K562 (cell line): ENCODE measurements at regions not wholly inside any gene's neighbourhood (a gene's known extent, or its start where the extent isn't known, plus 50 kb on each side); places are given as distances from the start of the nearest gene placed in this dataset.

Experiments
- ATAC-seq: fragments of 200-7000 bp; cut with Tn5 transposase; 3 replicates; pipeline ENCODE4 v1.9.1; 2020; ENCODE audit warnings: moderate library complexity
- BruUV-seq: library from RNA; stranded (reverse); fragments of 400-500 nt; replicated peaks from 2 replicates; lab custom pipeline; 2021; lab: Mats Ljungman, UMichigan
- CTCF ChIA-PET: fragments of 300-600 bp; formaldehyde crosslinking; extraction: SDS; loops from one replicate; lab custom pipeline; 2021; ENCODE audit warnings: low intra/inter-chr PET ratio; lab: Yijun Ruan, JAX
- POLR2A ChIA-PET: fragments of 300-600, 350-650 bp; sonication (Branson Sonifier 250); formaldehyde crosslinking; extraction: SDS; loops from one replicate; lab custom pipeline; 2021; ENCODE audit warnings: antibody characterized with exemption, inconsistent platforms; lab: Yijun Ruan, JAX
- DNase-seq, 4 experiments: peaks; one replicate each; pipeline versions ENCODE4 v3.0.0 to v3.0.0-alpha.2; 2011 to 2018; ENCODE audit warnings: low spot score in 3 of 4, mixed read lengths in 3 of 4; ENCODE audit errors: extremely low read depth in 1 of 4
- FAIRE-seq: peaks from 2 replicates; lab custom pipeline; 2011; peaks lifted over from hg19 to GRCh38; lab: Jason Lieb, UNC
- H2AFZ ChIP-seq: 2 replicates; pipeline ENCODE4 v1.6.0; 2011; ENCODE audit warnings: low read depth, low read length, control low read depth, inconsistent platforms
- H3K27ac ChIP-seq: fragments of 200-600 bp; 3 replicates; pipeline ENCODE4 v1.8.0; 2011; ENCODE audit warnings: low read depth, mild to moderate bottlenecking, control low read depth, inconsistent platforms, low read length, moderate library complexity, mixed read lengths; ENCODE audit errors: extremely low read depth
- H3K27me3 ChIP-seq, 2 experiments: fragments of 300-600 bp in 1 of 2; 2 replicates in 1 of 2; 3 replicates in 1 of 2; pipeline versions ENCODE4 v1.6.0 to v1.8.0; 2011; ENCODE audit warnings: inconsistent platforms in 2 of 2, low read length in 2 of 2, mild to moderate bottlenecking in 1 of 2, mixed read lengths in 1 of 2, moderate library complexity in 1 of 2; ENCODE audit not compliant: control insufficient read depth in 2 of 2, insufficient read depth in 2 of 2
- H3K36me3 ChIP-seq: fragments of 300-600 bp; 3 replicates; pipeline ENCODE4 v1.8.0; 2011; ENCODE audit warnings: mild to moderate bottlenecking, low read length, inconsistent platforms; ENCODE audit not compliant: control insufficient read depth, insufficient read depth
- H3K4me1 ChIP-seq, 2 experiments: fragments of 200-600 bp in 1 of 2; replicated peaks in 1 of 2; 2 replicates in 1 of 2; 3 replicates in 1 of 2; pipeline versions ENCODE4 v1.5.1 to v1.8.0; 2011; ENCODE audit warnings: inconsistent platforms in 2 of 2, low read length in 2 of 2, mild to moderate bottlenecking in 1 of 2, mixed read lengths in 1 of 2, moderate library complexity in 1 of 2; ENCODE audit not compliant: control insufficient read depth in 2 of 2, insufficient read depth in 2 of 2
- H3K4me2 ChIP-seq: 2 replicates; pipeline ENCODE4 v1.6.1; 2011; ENCODE audit warnings: low read length, control low read depth, inconsistent platforms, mixed read lengths; ENCODE audit not compliant: insufficient read depth
- H3K4me3 ChIP-seq: fragments of 200-600 bp; sonication (generic), shearing (Covaris generic); 2 replicates; pipeline ENCODE4 v1.5.1; 2016; ENCODE audit warnings: control low read depth, inconsistent platforms
- H3K79me2 ChIP-seq: fragments of 200-600 bp; 3 replicates; pipeline ENCODE4 v1.8.0; 2011; ENCODE audit warnings: low read length, inconsistent platforms; ENCODE audit not compliant: control insufficient read depth, insufficient read depth
- H3K9ac ChIP-seq, 2 experiments: 2 replicates each; pipeline versions ENCODE4 v1.6.0 to v1.6.1; 2011; ENCODE audit warnings: low read depth in 2 of 2, low read length in 2 of 2, control low read depth in 1 of 2, inconsistent platforms in 1 of 2, mild to moderate bottlenecking in 1 of 2, mixed read lengths in 1 of 2; ENCODE audit not compliant: insufficient read depth in 1 of 2
- H3K9me1 ChIP-seq: one replicate; pipeline ENCODE4 v1.6.0; 2011; ENCODE audit warnings: inconsistent platforms, mild to moderate bottlenecking, low read length, moderate library complexity; ENCODE audit not compliant: control insufficient read depth, insufficient read depth
- H3K9me3 ChIP-seq: replicated peaks from 2 replicates; pipeline ENCODE4 v1.5.1; 2011; ENCODE audit warnings: low read depth, low read length, inconsistent platforms; ENCODE audit not compliant: control insufficient read depth, insufficient read depth
- H4K20me1 ChIP-seq: replicated peaks from 2 replicates; pipeline ENCODE4 v1.6.1; 2011; ENCODE audit warnings: low read length, inconsistent platforms, mixed read lengths; ENCODE audit not compliant: control insufficient read depth, insufficient read depth
- BHLHE40 ChIP-seq: IDR thresholded peaks from 2 replicates; pipeline ENCODE4 v1.6.1; 2011; ENCODE audit warnings: low read length, improper control_type of control experiment
- HCFC1 ChIP-seq: IDR thresholded peaks from 2 replicates; pipeline ENCODE4 v1.6.1; 2012; ENCODE audit warnings: low read depth, low read length, improper control_type of control experiment
- HMGN3 ChIP-seq: IDR thresholded peaks from 2 replicates; pipeline ENCODE4 v1.6.1; 2011; ENCODE audit warnings: borderline replicate concordance, low read depth, mild to moderate bottlenecking, mixed read lengths, low read length; ENCODE audit not compliant: insufficient read length; ENCODE audit errors: extremely low read depth
- POU5F1 ChIP-seq: fragments of 150-350 bp; IDR thresholded peaks from 2 replicates; pipeline ENCODE4 v1.6.1; 2014; ENCODE audit warnings: borderline replicate concordance, low read length, low read depth, mild to moderate bottlenecking; ENCODE audit not compliant: partially characterized antibody
- RBM14 ChIP-seq: fragments of 200-400 bp; formaldehyde crosslinking; IDR thresholded peaks from 2 replicates; pipeline ENCODE4 v1.6.1; 2018; ENCODE audit warnings: low read depth, mild to moderate bottlenecking, low read length, moderate library complexity, borderline replicate concordance; ENCODE audit not compliant: insufficient read depth
- SAP30 ChIP-seq: fragments of 200-600 bp; sonication (generic); IDR thresholded peaks from 2 replicates; pipeline ENCODE4 v1.6.1; 2012; ENCODE audit warnings: borderline replicate concordance, low read depth, mild to moderate bottlenecking, moderate library complexity, low read length, control low read depth, inconsistent platforms; ENCODE audit not compliant: insufficient read depth, poor library complexity, severe bottlenecking
- TAF7 ChIP-seq: fragments of 450-650 bp; IDR thresholded peaks from 2 replicates; pipeline ENCODE4 v1.6.1; 2016; ENCODE audit warnings: missing genetic modification characterization, missing compliant biosample characterization
- ZBTB17 ChIP-seq: fragments of 450-650 bp; formaldehyde crosslinking; IDR thresholded peaks from 2 replicates; pipeline ENCODE4 v1.4.0; 2020; ENCODE audit warnings: mild to moderate bottlenecking
- ZBTB8A ChIP-seq: fragments of 450-650 bp; IDR thresholded peaks from 2 replicates; pipeline ENCODE4 v1.6.1; 2018; ENCODE audit warnings: mild to moderate bottlenecking, moderate library complexity; ENCODE audit not compliant: partially characterized antibody
- ZC3H8 ChIP-seq: fragments of 450-650 bp; IDR thresholded peaks from 2 replicates; pipeline ENCODE4 v1.6.1; 2017
- ZNF75A ChIP-seq: fragments of 450-650 bp; formaldehyde crosslinking; IDR thresholded peaks from 2 replicates; pipeline ENCODE4 v1.4.0; 2020; ENCODE audit warnings: mild to moderate bottlenecking
- WGBS: fragments of 100-300 bp; shearing (Covaris generic); methylation state at CpG from one replicate; pipeline ENCODE4 v1.1.6; 2016; ENCODE audit warnings: low coverage, mixed read lengths; ENCODE audit not compliant: insufficient coverage; ENCODE audit errors: missing lambda C conversion rate; 5-methylcytosine and 5-hydroxymethylcytosine counted together
- in situ Hi-C: fragments of 300-500 bp; cut with MboI; formaldehyde crosslinking; loops from 4 replicates; pipeline ENCODE4 v1.15.0; 2018; ENCODE audit warnings: inconsistent platforms, mixed read lengths
- intact Hi-C: fragments of 100-400 bp; cut with micrococcal nuclease; formaldehyde crosslinking; loops from 2 replicates; pipeline ENCODE4 v1.14.2; 2022
- TF ChIP-seq, protein P1 (sequence below): fragments of 200-800 bp; sonication (Bioruptor generic); IDR thresholded peaks from 2 replicates; pipeline ENCODE4 v1.6.1; 2017; ENCODE audit warnings: missing genetic modification characterization, missing compliant biosample characterization
- TF ChIP-seq, protein P2 (sequence below): fragments of 450-650 bp; IDR thresholded peaks from 2 replicates; pipeline ENCODE4 v1.7.1; 2018; ENCODE audit warnings: mild to moderate bottlenecking, low read depth; ENCODE audit not compliant: partially characterized antibody

DNA sequence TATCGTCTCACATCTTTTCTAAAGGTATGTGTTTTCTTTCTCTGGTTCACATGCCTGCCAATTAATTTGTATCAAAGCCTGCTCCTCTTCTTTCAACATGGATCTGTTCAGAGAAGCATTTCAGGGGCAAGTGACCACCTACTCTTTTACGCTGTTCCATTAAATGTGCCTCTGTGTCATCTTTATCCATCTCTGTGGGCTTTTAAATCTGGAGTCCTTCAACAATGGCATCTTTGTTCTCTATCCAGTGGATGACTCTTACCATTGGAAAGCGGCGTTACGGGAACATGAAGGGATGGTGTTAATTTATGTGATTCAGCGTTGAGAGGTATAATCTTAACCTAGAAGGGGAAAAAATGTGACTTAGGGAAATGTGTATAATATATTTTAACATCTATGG lies 92.7 kb upstream of the CFAP20DC start:
- no peak for FAIRE-seq
- no peak for TF ChIP-seq SAP30
- no peak for TF ChIP-seq BHLHE40
- TF ChIP-seq ZC3H8 = no peak
- TF ChIP-seq TAF7 (tag) = no peak
- no peak for TF ChIP-seq HCFC1
- no peaks in the 10 kb centered on the region for H3K9me3 ChIP-seq
- CTCF ChIA-PET = no interaction called here
- H3K9me1 ChIP-seq = no peaks in the 10 kb centered on the region
- no peak overlapping the region for H3K27ac ChIP-seq
- H3K9ac ChIP-seq = no peak overlapping the region
- H4K20me1 ChIP-seq = no peaks in the 10 kb centered on the region
- no peak for DNase-seq
- no peak for ATAC-seq
- no peaks in the 10 kb centered on the region for H3K4me1 ChIP-seq
- no peak overlapping the region for H3K4me3 ChIP-seq
- H3K79me2 ChIP-seq = no peaks in the 10 kb centered on the region
- POLR2A ChIA-PET = interaction anchor here (0.6 to 0.7 kb wide), 2 partner anchors 16 to 38 kb away, joined by 3 to 4 read pairs; no protein-coding TSS in a partner anchor
- no peak overlapping the region for H3K4me2 ChIP-seq
- no TSS peak for BruUV-seq
- no peaks in the 10 kb centered on the region for H3K36me3 ChIP-seq
- in situ Hi-C loops = no loop called here
- intact Hi-C loops = no loop called here
- 7% methylated on average over 6 of the region's 6 CpGs for WGBS
- no peak overlapping the region for H2AFZ ChIP-seq
- no peaks in the 10 kb centered on the region for H3K27me3 ChIP-seq

DNA sequence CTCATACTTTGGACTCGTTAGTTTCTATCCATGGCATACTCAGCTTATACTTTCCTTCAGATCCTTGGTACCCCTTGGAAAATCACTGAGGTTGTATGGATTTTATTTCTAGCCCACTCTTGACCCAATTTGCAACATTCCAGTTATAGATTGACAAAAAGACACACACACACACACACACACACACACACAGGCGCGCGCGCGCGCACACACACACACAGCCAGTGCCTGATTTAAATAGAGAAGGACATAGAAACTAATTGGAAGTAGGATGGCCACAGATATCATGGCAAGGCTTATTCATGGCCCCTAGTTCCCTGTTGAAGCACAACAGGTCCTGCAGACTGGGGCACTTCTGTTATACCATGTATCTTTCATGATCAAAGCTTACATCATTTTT lies 89.1 kb upstream of the CFAP20DC start:
- no peak overlapping the region for H3K27ac ChIP-seq
- POLR2A ChIA-PET = no interaction called here
- H2AFZ ChIP-seq = no peak overlapping the region
- H3K27me3 ChIP-seq = no peaks in the 10 kb centered on the region
- ATAC-seq (no peak), FAIRE-seq (no peak), DNase-seq (no peak)
- H4K20me1 ChIP-seq = no peaks in the 10 kb centered on the region
- no peak overlapping the region for H3K4me3 ChIP-seq
- CTCF ChIA-PET = no interaction called here
- 67% methylated on average over 7 of the region's 7 CpGs for WGBS
- no peak overlapping the region for H3K9ac ChIP-seq
- in situ Hi-C loops (no loop called here), intact Hi-C loops (no loop called here)
- no peaks in the 10 kb centered on the region for H3K9me1 ChIP-seq
- H3K36me3 ChIP-seq = no peaks in the 10 kb centered on the region
- no peaks in the 10 kb centered on the region for H3K9me3 ChIP-seq
- H3K4me1 ChIP-seq = no peaks in the 10 kb centered on the region
- BruUV-seq = no TSS peak
- H3K79me2 ChIP-seq = no peaks in the 10 kb centered on the region
- no peak overlapping the region for H3K4me2 ChIP-seq
- TF ChIP-seq RBM14 = no peak
- TF ChIP-seq ZBTB17 (CRISPR knock-in tag) = no peak
- TF ChIP-seq POU5F1 = no peak
- TF ChIP-seq, protein P1, sequence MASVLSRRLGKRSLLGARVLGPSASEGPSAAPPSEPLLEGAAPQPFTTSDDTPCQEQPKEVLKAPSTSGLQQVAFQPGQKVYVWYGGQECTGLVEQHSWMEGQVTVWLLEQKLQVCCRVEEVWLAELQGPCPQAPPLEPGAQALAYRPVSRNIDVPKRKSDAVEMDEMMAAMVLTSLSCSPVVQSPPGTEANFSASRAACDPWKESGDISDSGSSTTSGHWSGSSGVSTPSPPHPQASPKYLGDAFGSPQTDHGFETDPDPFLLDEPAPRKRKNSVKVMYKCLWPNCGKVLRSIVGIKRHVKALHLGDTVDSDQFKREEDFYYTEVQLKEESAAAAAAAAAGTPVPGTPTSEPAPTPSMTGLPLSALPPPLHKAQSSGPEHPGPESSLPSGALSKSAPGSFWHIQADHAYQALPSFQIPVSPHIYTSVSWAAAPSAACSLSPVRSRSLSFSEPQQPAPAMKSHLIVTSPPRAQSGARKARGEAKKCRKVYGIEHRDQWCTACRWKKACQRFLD (CRISPR knock-in tag) = no peak
- TF ChIP-seq ZBTB8A = no peak
- TF ChIP-seq HMGN3 = no peak
- TF ChIP-seq, protein P2, sequence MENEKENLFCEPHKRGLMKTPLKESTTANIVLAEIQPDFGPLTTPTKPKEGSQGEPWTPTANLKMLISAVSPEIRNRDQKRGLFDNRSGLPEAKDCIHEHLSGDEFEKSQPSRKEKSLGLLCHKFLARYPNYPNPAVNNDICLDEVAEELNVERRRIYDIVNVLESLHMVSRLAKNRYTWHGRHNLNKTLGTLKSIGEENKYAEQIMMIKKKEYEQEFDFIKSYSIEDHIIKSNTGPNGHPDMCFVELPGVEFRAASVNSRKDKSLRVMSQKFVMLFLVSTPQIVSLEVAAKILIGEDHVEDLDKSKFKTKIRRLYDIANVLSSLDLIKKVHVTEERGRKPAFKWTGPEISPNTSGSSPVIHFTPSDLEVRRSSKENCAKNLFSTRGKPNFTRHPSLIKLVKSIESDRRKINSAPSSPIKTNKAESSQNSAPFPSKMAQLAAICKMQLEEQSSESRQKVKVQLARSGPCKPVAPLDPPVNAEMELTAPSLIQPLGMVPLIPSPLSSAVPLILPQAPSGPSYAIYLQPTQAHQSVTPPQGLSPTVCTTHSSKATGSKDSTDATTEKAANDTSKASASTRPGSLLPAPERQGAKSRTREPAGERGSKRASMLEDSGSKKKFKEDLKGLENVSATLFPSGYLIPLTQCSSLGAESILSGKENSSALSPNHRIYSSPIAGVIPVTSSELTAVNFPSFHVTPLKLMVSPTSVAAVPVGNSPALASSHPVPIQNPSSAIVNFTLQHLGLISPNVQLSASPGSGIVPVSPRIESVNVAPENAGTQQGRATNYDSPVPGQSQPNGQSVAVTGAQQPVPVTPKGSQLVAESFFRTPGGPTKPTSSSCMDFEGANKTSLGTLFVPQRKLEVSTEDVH = no peak
- TF ChIP-seq ZNF75A (CRISPR knock-in tag) = no peak
